ENCODE measurements at regions not wholly inside any gene's neighbourhood (a gene's known extent, or its start where the extent isn't known, plus 50 kb on each side); places are given as distances from the start of the nearest gene placed in this dataset.

DNA sequence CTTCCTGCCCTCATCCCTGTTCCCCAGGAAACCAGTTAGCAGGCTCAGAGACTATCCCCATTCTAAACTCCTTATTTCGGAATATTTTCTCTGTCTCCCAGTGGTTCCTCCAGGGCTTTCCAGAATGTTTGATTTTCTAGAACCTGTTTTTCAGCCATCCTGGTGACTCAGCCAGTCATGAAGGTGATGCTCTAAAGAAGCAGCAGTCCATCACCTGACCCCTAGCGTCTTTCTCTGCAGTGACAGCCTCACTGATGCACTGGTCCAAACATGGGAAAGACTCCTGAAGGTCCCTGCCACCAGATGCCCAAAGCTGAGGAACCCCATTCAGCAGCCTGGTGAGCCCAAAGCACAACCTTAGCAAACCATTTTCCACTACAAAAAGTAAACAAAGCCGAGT lies 212.6 kb downstream of the PHETA1 start (continued):
- TF ChIP-seq, protein P1, sequence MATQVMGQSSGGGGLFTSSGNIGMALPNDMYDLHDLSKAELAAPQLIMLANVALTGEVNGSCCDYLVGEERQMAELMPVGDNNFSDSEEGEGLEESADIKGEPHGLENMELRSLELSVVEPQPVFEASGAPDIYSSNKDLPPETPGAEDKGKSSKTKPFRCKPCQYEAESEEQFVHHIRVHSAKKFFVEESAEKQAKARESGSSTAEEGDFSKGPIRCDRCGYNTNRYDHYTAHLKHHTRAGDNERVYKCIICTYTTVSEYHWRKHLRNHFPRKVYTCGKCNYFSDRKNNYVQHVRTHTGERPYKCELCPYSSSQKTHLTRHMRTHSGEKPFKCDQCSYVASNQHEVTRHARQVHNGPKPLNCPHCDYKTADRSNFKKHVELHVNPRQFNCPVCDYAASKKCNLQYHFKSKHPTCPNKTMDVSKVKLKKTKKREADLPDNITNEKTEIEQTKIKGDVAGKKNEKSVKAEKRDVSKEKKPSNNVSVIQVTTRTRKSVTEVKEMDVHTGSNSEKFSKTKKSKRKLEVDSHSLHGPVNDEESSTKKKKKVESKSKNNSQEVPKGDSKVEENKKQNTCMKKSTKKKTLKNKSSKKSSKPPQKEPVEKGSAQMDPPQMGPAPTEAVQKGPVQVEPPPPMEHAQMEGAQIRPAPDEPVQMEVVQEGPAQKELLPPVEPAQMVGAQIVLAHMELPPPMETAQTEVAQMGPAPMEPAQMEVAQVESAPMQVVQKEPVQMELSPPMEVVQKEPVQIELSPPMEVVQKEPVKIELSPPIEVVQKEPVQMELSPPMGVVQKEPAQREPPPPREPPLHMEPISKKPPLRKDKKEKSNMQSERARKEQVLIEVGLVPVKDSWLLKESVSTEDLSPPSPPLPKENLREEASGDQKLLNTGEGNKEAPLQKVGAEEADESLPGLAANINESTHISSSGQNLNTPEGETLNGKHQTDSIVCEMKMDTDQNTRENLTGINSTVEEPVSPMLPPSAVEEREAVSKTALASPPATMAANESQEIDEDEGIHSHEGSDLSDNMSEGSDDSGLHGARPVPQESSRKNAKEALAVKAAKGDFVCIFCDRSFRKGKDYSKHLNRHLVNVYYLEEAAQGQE (IDR thresholded peaks at IDR 0.05; ENCODE audit: unreplicated experiment), result no peak
- TF ChIP-seq CREB1 (CRISPR knock-in tag; IDR thresholded peaks at IDR 0.05; ENCODE audit: low read depth), result no peak

GRCh38 chr12:111155521-111155920 lies 213.4 kb downstream of the PHETA1 start:
- ATAC-seq (no peak), DNase-seq (ENCODE audit: low spot score) (no peak)
- H3K4me1 ChIP-seq (ENCODE audit: insufficient read depth), result peaks cover 21% of the 10 kb centered on the region
- peaks cover 38% of the 10 kb centered on the region for H3K4me1 Mint-ChIP-seq
- no peaks in the 10 kb centered on the region for H3K36me3 Mint-ChIP-seq (ENCODE audit: low read depth)
- no peaks in the 10 kb centered on the region for H3F3A ChIP-seq (replicated peaks; ENCODE audit: low read depth)
- H3K4me3 Mint-ChIP-seq, result no peak overlapping the region
- peaks cover 3% of the 10 kb centered on the region for H3K27me3 Mint-ChIP-seq (ENCODE audit: insufficient read depth, low read depth, poor library complexity)
- no peak overlapping the region for H3K27ac ChIP-seq (ENCODE audit: low read depth)
- H3K9me2 ChIP-seq (ENCODE audit: insufficient read depth), result no peaks in the 10 kb centered on the region
- H3K27me3 ChIP-seq (ENCODE audit: insufficient read depth), result no peaks in the 10 kb centered on the region
- no peaks in the 10 kb centered on the region; the same call in 1 of the 2 replicates for H4K20me1 ChIP-seq (replicated peaks; ENCODE audit: insufficient read depth)
- H3K79me2 ChIP-seq (replicated peaks; ENCODE audit: insufficient read depth), result no peaks in the 10 kb centered on the region
- H3K36me3 ChIP-seq (ENCODE audit: insufficient read depth), result no peaks in the 10 kb centered on the region
- H3K4me3 ChIP-seq, result no peak overlapping the region
- no peak overlapping the region for H3K4me2 ChIP-seq
- H3K9me3 Mint-ChIP-seq, result no peaks in the 10 kb centered on the region
- H2AFZ ChIP-seq, result no peak overlapping the region
- no peak overlapping the region for H3K27ac Mint-ChIP-seq
- TF ChIP-seq ETS1 (IDR thresholded peaks at IDR 0.05) (no peak), STAT1 (IDR thresholded peaks at IDR 0.05; ENCODE audit: unreplicated experiment) (no peak), JUNB (IDR thresholded peaks at IDR 0.05; ENCODE audit: unreplicated experiment) (no peak), ZNF114 (CRISPR knock-in tag; IDR thresholded peaks at IDR 0.05) (no peak), CTCF (conservative IDR thresholded peaks at IDR 0.05; ENCODE audit: low read depth in 2 of 2) (no peak), CREB1 (CRISPR knock-in tag; IDR thresholded peaks at IDR 0.05; ENCODE audit: low read depth) (no peak), POLR2AphosphoS5 (IDR thresholded peaks at IDR 0.05; ENCODE audit: low read depth) (no peak), EZH2phosphoT487 (IDR thresholded peaks at IDR 0.05; ENCODE audit: unreplicated experiment) (no peak)
- TF ChIP-seq, protein P1 (IDR thresholded peaks at IDR 0.05; ENCODE audit: unreplicated experiment), result no peak
